ENCODE measurements at regions not wholly inside any gene's neighbourhood (a gene's known extent, or its start where the extent isn't known, plus 50 kb on each side); places are given as distances from the start of the nearest gene placed in this dataset.
A peak's percentile ranks its signal among the peaks of the same experiment; 100 is the strongest.

DNA sequence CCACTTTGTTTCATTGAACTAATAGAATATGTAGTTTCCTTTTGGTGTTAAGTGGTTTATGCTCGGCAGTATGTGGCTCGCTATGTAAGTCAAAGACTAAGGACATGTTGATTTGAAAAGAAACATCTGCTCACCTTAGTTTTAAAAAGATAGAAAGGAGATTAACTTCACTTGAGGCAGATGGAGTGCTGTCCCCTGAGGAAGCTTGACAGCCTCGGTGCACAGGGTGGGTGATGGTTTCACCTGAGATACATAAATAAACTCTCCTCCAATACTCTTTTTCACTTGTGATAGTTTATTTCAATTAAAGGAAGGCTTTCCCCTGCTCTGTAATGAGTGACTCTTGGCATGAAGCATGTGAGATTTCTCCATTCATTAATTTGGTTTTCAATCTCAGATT, 70.8 kb upstream of the FMN2 start:
- in situ Hi-C loops (cut with MboI; ENCODE audit: low pct_unique_long_range_greater_than_20kb, low sequenced_read_pairs): no loop called here
- no peak for DNase-seq

DNA sequence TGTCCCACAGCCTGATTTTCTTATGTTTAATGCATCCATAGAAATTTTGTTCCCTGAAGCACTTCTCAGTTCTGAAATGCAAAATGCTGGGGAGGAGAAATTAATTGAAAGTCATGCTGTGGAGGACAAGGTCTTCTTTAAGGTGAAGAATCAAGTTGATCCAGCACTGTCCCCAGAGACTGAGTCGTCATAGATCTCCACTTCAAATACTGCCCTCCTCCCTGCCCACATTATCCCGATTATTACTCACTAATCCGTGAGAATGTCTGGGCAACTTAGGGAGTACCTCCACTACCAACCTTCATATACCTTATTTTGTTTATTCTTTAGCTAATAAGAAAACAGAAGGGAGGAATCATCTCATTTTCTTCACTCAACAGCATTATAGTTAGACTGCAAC, 70.0 kb upstream of the FMN2 start:
- in situ Hi-C loops (cut with MboI; ENCODE audit: low pct_unique_long_range_greater_than_20kb, low sequenced_read_pairs): no loop called here
- no peak for DNase-seq

DNA sequence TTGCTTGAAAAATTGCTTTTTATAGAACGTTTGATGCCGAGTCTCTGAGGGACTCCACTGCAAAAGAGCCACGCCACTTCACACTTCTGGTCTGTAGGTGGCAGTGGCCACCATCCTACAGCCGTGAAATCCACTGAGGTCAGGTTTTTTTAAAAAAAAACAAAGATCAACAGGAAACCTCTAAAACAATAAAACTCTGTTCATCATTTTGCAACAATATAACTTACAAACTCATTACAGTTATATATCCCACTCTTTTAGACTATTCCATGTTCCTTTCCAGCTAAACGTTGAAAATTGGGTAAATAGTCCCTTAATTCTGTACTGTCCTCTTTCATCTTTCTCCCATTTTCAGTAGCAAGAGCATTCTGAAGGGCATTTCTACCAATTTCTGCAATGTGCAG, 64.6 kb upstream of the FMN2 start:
- in situ Hi-C loops (cut with MboI; ENCODE audit: low pct_unique_long_range_greater_than_20kb, low sequenced_read_pairs): no loop called here
- DNase-seq: peak; percentile 54

DNA sequence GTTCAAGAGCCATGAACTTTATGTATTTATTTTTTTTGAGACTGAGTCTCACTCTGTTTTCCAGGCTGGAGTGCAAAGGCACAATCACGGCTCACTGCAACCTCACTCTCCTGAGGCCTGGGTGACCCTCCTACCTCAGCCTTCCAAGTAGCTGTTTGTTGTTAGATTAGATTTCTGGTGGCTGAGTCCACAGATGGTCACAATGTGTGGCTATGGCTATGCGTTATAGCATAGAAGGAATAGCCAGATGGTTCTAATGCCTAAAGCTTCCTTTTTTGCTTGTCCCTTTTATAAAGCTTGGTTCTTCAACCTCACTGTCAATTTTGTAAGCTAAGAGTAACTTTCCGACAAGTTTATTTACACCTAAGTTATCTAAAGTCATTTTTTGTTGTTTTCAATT, 62.3 kb upstream of the FMN2 start:
- in situ Hi-C loops (cut with MboI; ENCODE audit: low pct_unique_long_range_greater_than_20kb, low sequenced_read_pairs): no loop called here

DNA sequence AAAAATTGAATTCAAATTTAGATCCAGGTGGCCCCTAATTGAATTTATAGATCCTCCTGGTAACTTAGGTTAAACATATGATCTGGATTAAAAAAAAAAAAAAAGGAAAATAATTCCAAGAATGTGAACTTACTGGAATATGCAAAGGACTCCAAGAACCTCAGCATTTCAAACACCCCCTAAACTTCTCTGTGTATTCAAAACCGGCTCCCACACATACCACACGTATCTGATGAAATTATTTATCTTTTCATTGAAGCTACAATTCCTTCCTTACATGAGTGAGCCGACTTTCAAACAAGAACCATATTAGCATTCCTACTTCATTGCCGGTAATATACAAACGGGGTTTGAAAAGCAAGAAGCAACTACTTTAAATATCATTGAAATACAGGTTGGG, 61.4 kb upstream of the FMN2 start:
- no peak for DNase-seq
- in situ Hi-C loops (cut with MboI; ENCODE audit: low pct_unique_long_range_greater_than_20kb, low sequenced_read_pairs): no loop called here

More for the DNA sequence above, 62.3 kb upstream of the FMN2 start:
- DNase-seq: no peak

DNA sequence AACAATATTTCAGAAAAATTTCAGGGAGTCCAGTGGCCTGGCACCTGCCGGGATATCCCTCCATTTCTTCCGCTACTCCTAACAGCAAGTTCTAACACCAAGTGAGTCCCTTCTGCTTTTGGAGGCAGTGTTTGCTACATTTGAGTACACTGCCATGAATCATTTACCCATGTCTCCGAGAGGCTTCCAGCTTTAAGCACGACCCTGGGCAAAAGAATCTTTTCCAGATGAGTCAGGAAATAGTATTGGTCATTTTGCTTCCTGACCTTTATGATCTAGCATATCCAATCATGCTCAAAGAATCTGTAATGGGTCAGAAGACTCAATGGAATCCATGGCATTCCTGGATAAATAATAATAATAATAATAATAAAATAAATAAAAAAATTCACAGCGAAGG, 60.7 kb upstream of the FMN2 start:
- in situ Hi-C loops (cut with MboI; ENCODE audit: low pct_unique_long_range_greater_than_20kb, low sequenced_read_pairs): no loop called here

DNA sequence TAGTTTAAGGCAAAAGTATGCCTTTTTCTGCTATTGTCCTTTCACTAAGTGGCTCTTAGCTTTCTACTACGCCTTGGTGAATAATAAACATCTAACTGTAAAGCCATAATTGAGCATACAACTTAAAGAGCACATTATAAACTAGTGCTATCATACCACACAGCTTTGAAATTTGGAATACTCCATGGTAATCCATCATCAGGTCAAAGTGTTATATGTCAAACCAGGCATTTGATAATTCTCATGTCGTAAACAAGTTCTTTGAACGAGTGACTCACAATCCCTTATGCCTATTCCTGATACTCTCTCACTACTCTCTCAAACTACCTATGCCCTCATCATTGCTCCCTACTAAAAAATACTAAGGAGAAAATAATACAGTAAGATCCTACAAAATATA, 60.3 kb upstream of the FMN2 start:
- in situ Hi-C loops (cut with MboI; ENCODE audit: low pct_unique_long_range_greater_than_20kb, low sequenced_read_pairs): no loop called here
- no peak for DNase-seq

More for the DNA sequence above, 60.7 kb upstream of the FMN2 start:
- DNase-seq: no peak

DNA sequence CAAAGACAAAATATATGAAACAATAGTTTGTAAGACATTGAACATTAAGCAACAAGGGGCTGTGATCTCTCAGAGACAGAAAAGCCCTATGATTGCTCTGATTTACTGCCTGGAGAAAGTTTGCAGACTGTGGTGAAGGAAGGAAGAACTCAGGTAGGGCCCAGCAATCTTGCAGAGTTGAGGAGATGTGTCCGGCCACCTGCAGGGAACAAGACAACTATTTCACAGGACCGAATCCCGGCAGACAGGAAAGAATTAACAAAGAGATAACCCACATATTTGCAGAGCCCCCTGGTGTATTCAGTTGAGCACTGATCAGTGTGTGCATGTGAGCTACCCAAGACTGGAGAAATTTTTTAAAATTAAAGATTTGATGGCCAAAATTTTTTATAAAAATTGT, 58.3 kb upstream of the FMN2 start:
- in situ Hi-C loops (cut with MboI; ENCODE audit: low pct_unique_long_range_greater_than_20kb, low sequenced_read_pairs): no loop called here
- DNase-seq: no peak

DNA sequence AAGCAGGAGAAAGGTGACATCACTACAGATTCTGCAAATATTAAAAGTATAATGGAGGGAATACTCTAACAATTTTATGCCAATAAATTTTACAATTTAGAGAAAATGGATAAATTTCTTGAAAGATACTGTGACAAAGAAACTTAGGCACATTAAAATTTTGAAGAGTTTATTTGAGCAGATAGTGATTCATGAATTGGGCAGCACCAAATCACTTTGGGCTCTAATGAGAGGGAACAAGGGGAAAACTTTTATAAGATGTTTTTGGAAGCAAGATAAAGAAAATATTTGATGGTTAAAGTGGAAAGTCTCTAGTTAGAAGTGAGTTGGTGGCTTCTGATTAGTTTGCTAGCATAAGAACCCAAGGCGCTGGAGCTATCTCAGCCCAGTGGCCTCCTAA, 55.2 kb upstream of the FMN2 start:
- no peak for DNase-seq
- in situ Hi-C loops (cut with MboI; ENCODE audit: low pct_unique_long_range_greater_than_20kb, low sequenced_read_pairs): no loop called here
